ENCODE measurements at regions not wholly inside any gene's neighbourhood (a gene's known extent, or its start where the extent isn't known, plus 50 kb on each side); places are given as distances from the start of the nearest gene placed in this dataset.

- H3K36me3 ChIP-seq, result no peaks in the 10 kb centered on the region
- no peaks in the 10 kb centered on the region for H3K9me3 ChIP-seq
- no peaks in the 10 kb centered on the region for H3K4me1 ChIP-seq
- H3K4me3 ChIP-seq, result no peak overlapping the region
- WGBS, 2 donors, result 40 to 48% methylated on average over 1 of the region's 1 CpG
- no peaks in the 10 kb centered on the region for H3K27me3 ChIP-seq
- TF ChIP-seq CTCF (IDR thresholded peaks at IDR 0.05) (no peak), EP300 (IDR thresholded peaks at IDR 0.05) (no peak), POLR2A (IDR thresholded peaks at IDR 0.05) (no peak)
- DNase-seq (ENCODE audit: low spot score in 2 of 2), result no peak
- H3K27ac ChIP-seq, result no peak overlapping the region
Measured at GRCh38 chr2:33925311-33925710, 326.2 kb upstream of the FAM98A start.

- Histone ChIP-seq H3K27me3 (no peaks in the 10 kb centered on the region), H3K27ac (no peak overlapping the region), H3K36me3 (no peaks in the 10 kb centered on the region), H3K4me3 (no peak overlapping the region), H3K4me1 (no peaks in the 10 kb centered on the region), H3K9me3 (no peaks in the 10 kb centered on the region)
- TF ChIP-seq EP300 (IDR thresholded peaks at IDR 0.05) (no peak), CTCF (IDR thresholded peaks at IDR 0.05) (no peak), POLR2A (IDR thresholded peaks at IDR 0.05) (no peak)
- 52% methylated on average over 3 of the region's 3 CpGs for WGBS, 2 donors
- DNase-seq (ENCODE audit: low spot score in 2 of 2), result no peak
Measured at GRCh38 chr2:33924586-33925169, 325.6 kb upstream of the FAM98A start.

GRCh38 chr2:33917252-33917651 is 318.2 kb upstream of the FAM98A start:
- H3K4me3 ChIP-seq, result no peak overlapping the region
- TF ChIP-seq POLR2A (IDR thresholded peaks at IDR 0.05) (no peak), CTCF (IDR thresholded peaks at IDR 0.05) (no peak), EP300 (IDR thresholded peaks at IDR 0.05) (no peak)
- 75 to 77% methylated on average over 4 of the region's 4 CpGs for WGBS, 2 donors
- H3K36me3 ChIP-seq, result no peaks in the 10 kb centered on the region
- DNase-seq (ENCODE audit: low spot score in 2 of 2), result no peak
- H3K27me3 ChIP-seq, result no peaks in the 10 kb centered on the region
- H3K4me1 ChIP-seq, result no peaks in the 10 kb centered on the region
- peaks cover 0 to 17% (median 0%) of the 10 kb centered on the region in 4 donors for H3K9me3 ChIP-seq
- H3K27ac ChIP-seq, result no peak overlapping the region

GRCh38 chr2:33913071-33913616 is 314.0 kb upstream of the FAM98A start:
- no peaks in the 10 kb centered on the region for H3K4me1 ChIP-seq
- H3K27me3 ChIP-seq, result no peaks in the 10 kb centered on the region
- H3K27ac ChIP-seq, result no peak overlapping the region
- no peak overlapping the region for H3K4me3 ChIP-seq
- peaks cover 0 to 17% (median 0%) of the 10 kb centered on the region in 4 donors for H3K9me3 ChIP-seq
- TF ChIP-seq CTCF (IDR thresholded peaks at IDR 0.05), result no peak
- H3K36me3 ChIP-seq, result no peaks in the 10 kb centered on the region
- WGBS, 2 donors, result 75% methylated on average over 1 of the region's 1 CpG
- DNase-seq (ENCODE audit: low spot score in 2 of 2), result no peak

GRCh38 chr2:33911327-33911726 is 312.2 kb upstream of the FAM98A start:
- no peaks in the 10 kb centered on the region for H3K4me1 ChIP-seq
- no peak for DNase-seq (ENCODE audit: low spot score in 2 of 2)
- WGBS, 2 donors, result 53% methylated on average over 2 of the region's 2 CpGs
- H3K27ac ChIP-seq, result no peak overlapping the region
- H3K27me3 ChIP-seq, result no peaks in the 10 kb centered on the region
- H3K4me3 ChIP-seq, result no peak overlapping the region
- TF ChIP-seq POLR2A (IDR thresholded peaks at IDR 0.05) (no peak), CTCF (IDR thresholded peaks at IDR 0.05) (no peak), EP300 (IDR thresholded peaks at IDR 0.05) (no peak)
- peaks cover 0 to 17% (median 0%) of the 10 kb centered on the region in 4 donors for H3K9me3 ChIP-seq
- no peaks in the 10 kb centered on the region for H3K36me3 ChIP-seq

Data from tibial nerve (tissue), 4 donors.